GM12878 (cell line): ENCODE measurements at regions not wholly inside any gene's neighbourhood (a gene's known extent, or its start where the extent isn't known, plus 50 kb on each side); places are given as distances from the start of the nearest gene placed in this dataset.

ENCODE experiments used
- CBX3 ChIP-seq: fragments of 200-600 bp; sonication (generic); IDR thresholded peaks from 2 replicates; pipeline ENCODE4 v1.6.1; 2016; ENCODE audit warnings: low read depth, borderline replicate concordance
- CEBPZ ChIP-seq: fragments of 150-350 bp; IDR thresholded peaks from 2 replicates; pipeline ENCODE4 v1.6.1; 2016; ENCODE audit warnings: low read depth, low read length
- CTCF ChIP-seq, 3 experiments: IDR thresholded peaks in 2 of 3; conservative IDR thresholded peaks in 1 of 3; 2 replicates each; pipeline ENCODE4 v1.5.1; 2011; ENCODE audit warnings: low read depth in 3 of 3, low read length in 3 of 3, mild to moderate bottlenecking in 3 of 3, control low read depth in 2 of 3, moderate library complexity in 2 of 3, inconsistent platforms in 1 of 3, mixed read lengths in 1 of 3; ENCODE audit not compliant: control insufficient read depth in 2 of 3, insufficient read depth in 1 of 3; ENCODE audit errors: extremely low read depth in 1 of 3
- GABPA ChIP-seq: IDR thresholded peaks from 2 replicates; pipeline ENCODE4 v1.6.1; 2014; ENCODE audit warnings: antibody characterized with exemption, low read depth, mild to moderate bottlenecking, inconsistent platforms
- POLR2AphosphoS5 ChIP-seq: IDR thresholded peaks from 2 replicates; pipeline ENCODE4 v1.6.1; 2011; ENCODE audit warnings: mild to moderate bottlenecking, low read length, inconsistent platforms
- STAT3 ChIP-seq: IDR thresholded peaks from 2 replicates; pipeline ENCODE4 v1.6.1; 2011; ENCODE audit warnings: low read depth, low read length, improper control_type of control experiment
- TCF7 ChIP-seq: IDR thresholded peaks from 2 replicates; pipeline ENCODE4 v1.6.1; 2014; ENCODE audit warnings: antibody characterized with exemption, borderline replicate concordance

- TF ChIP-seq CEBPZ = no peak
- no peak for TF ChIP-seq TCF7
- TF ChIP-seq POLR2AphosphoS5 = no peak
- no peak for TF ChIP-seq STAT3
- no peak for TF ChIP-seq CTCF (IDR thresholded peaks at IDR 0.05 in 2 of 3, conservative IDR thresholded peaks at IDR 0.05 in 1 of 3; ENCODE audit: control insufficient read depth in 2 of 3, extremely low read depth in 1 of 3, insufficient read depth in 1 of 3, low read depth in 3 of 3, low read length in 3 of 3)
- no peak for TF ChIP-seq CBX3
- TF ChIP-seq GABPA = no peak
Observed at GRCh38 chr16:54648575-54648974, 282.1 kb upstream of the IRX5 start.
